BLaER1 treated with 17β-estradiol and CSF1 and Interleukin-3, amounts not matched to agents 10 nM and 100 nM (cell line): ENCODE measurements at regions not wholly inside any gene's neighbourhood (a gene's known extent, or its start where the extent isn't known, plus 50 kb on each side); places are given as distances from the start of the nearest gene placed in this dataset.

Experiments
- H3K27ac ChIP-seq, 11 experiments: shearing (Covaris generic); formaldehyde crosslinking; 2 replicates each; pipeline ENCODE4 v1.8.1; 2022
- H3K27me3 ChIP-seq, 11 experiments: shearing (Covaris generic); formaldehyde crosslinking; 2 replicates each; pipeline ENCODE4 v1.8.1; 2022
- H3K36me3 ChIP-seq, 11 experiments: shearing (Covaris generic); formaldehyde crosslinking; 2 replicates each; pipeline ENCODE4 v1.8.1; 2022
- H3K4me1 ChIP-seq, 10 experiments: shearing (Covaris generic); formaldehyde crosslinking; 2 replicates each; pipeline ENCODE4 v1.8.1; 2022
- H3K4me2 ChIP-seq, 11 experiments: shearing (Covaris generic); formaldehyde crosslinking; 2 replicates each; pipeline ENCODE4 v1.8.1; 2022
- H3K4me3 ChIP-seq, 10 experiments: shearing (Covaris generic); formaldehyde crosslinking; 2 replicates each; pipeline ENCODE4 v1.8.1; 2022
- H3K9ac ChIP-seq, 11 experiments: shearing (Covaris generic); formaldehyde crosslinking; 2 replicates each; pipeline ENCODE4 v1.8.1; 2022
- H3K9me3 ChIP-seq, 11 experiments: shearing (Covaris generic); formaldehyde crosslinking; replicated peaks in 1 of 11; 2 replicates each; pipeline ENCODE4 v1.8.1; 2022
- H4K20me1 ChIP-seq, 11 experiments: shearing (Covaris generic); formaldehyde crosslinking; 2 replicates each; pipeline ENCODE4 v1.8.1; 2022
- Cebpa-rat ChIP-seq, 11 experiments: shearing (Covaris generic); IDR thresholded peaks; 2 replicates each; pipeline ENCODE4 v1.8.1; 2022

- Histone ChIP-seq H3K4me2 (no peak overlapping the region), H3K9me3 (peaks cover 0 to 23% (median 5%) of the 10 kb centered on the region in 11 experiments; a peak in 13 of 22 replicates), H4K20me1 (no peaks in the 10 kb centered on the region), H3K9ac (no peak overlapping the region), H3K27ac (no peak overlapping the region), H3K4me1 (peaks cover 0 to 7% (median 0%) of the 10 kb centered on the region in 10 experiments; a peak in 1 of 20 replicates), H3K27me3 (no peaks in the 10 kb centered on the region), H3K4me3 (no peak overlapping the region), H3K36me3 (no peaks in the 10 kb centered on the region)
- TF ChIP-seq Cebpa-rat (IDR thresholded peaks at IDR 0.05) = no peak
Measured at GRCh38 chr12:65612440-65612839, 211.8 kb upstream of the HMGA2 start.

- Histone ChIP-seq H3K9me3 (peaks cover 0 to 17% (median 0%) of the 10 kb centered on the region in 11 experiments; a peak in 5 of 22 replicates), H3K4me2 (no peak overlapping the region), H3K27ac (no peak overlapping the region), H4K20me1 (no peaks in the 10 kb centered on the region), H3K4me1 (peaks cover 0 to 7% (median 1%) of the 10 kb centered on the region in 10 experiments; a peak in 6 of 20 replicates), H3K27me3 (no peaks in the 10 kb centered on the region), H3K4me3 (no peak overlapping the region), H3K36me3 (no peaks in the 10 kb centered on the region), H3K9ac (no peak overlapping the region)
- no peak for TF ChIP-seq Cebpa-rat (IDR thresholded peaks at IDR 0.05)
Measured at GRCh38 chr12:65613692-65614091, 210.6 kb upstream of the HMGA2 start.

- no peak overlapping the region for H3K9ac ChIP-seq
- H3K27ac ChIP-seq = no peak overlapping the region
- no peak overlapping the region for H3K4me3 ChIP-seq
Measured at GRCh38 chr12:65614259-65614889, 209.9 kb upstream of the HMGA2 start.

GRCh38 chr12:65615118-65615517 lies 209.2 kb upstream of the HMGA2 start:
- Histone ChIP-seq H4K20me1 (no peaks in the 10 kb centered on the region), H3K27me3 (no peaks in the 10 kb centered on the region), H3K9ac (no peak overlapping the region), H3K4me3 (no peak overlapping the region), H3K4me2 (no peak overlapping the region), H3K27ac (no peak overlapping the region), H3K36me3 (no peaks in the 10 kb centered on the region), H3K4me1 (peaks cover 0 to 8% (median 5%) of the 10 kb centered on the region in 10 experiments; a peak in 6 of 20 replicates), H3K9me3 (peaks cover 0 to 17% (median 0%) of the 10 kb centered on the region in 11 experiments; a peak in 4 of 22 replicates)
- no peak for TF ChIP-seq Cebpa-rat (IDR thresholded peaks at IDR 0.05)

More at GRCh38 chr12:65614259-65614889, 209.9 kb upstream of the HMGA2 start:
- Histone ChIP-seq H4K20me1 (no peaks in the 10 kb centered on the region), H3K4me1 (peaks cover 0 to 8% (median 5%) of the 10 kb centered on the region in 10 experiments; a peak in 6 of 20 replicates), H3K4me2 (no peak overlapping the region), H3K36me3 (no peaks in the 10 kb centered on the region), H3K27me3 (no peaks in the 10 kb centered on the region), H3K9me3 (peaks cover 0 to 17% (median 0%) of the 10 kb centered on the region in 11 experiments; a peak in 4 of 22 replicates)
- no peak for TF ChIP-seq Cebpa-rat (IDR thresholded peaks at IDR 0.05)

GRCh38 chr12:65616022-65616421 lies 208.3 kb upstream of the HMGA2 start:
- Histone ChIP-seq H3K27me3 (no peaks in the 10 kb centered on the region), H3K27ac (no peak overlapping the region), H3K4me2 (no peak overlapping the region), H4K20me1 (no peaks in the 10 kb centered on the region), H3K9ac (no peak overlapping the region), H3K9me3 (peaks cover 0 to 17% (median 0%) of the 10 kb centered on the region in 11 experiments; a peak in 4 of 22 replicates), H3K4me1 (peaks cover 0 to 8% (median 5%) of the 10 kb centered on the region in 10 experiments; a peak in 6 of 20 replicates), H3K4me3 (no peak overlapping the region), H3K36me3 (no peaks in the 10 kb centered on the region)
- no peak for TF ChIP-seq Cebpa-rat (IDR thresholded peaks at IDR 0.05)

- H3K36me3 ChIP-seq = no peaks in the 10 kb centered on the region
- H3K4me1 ChIP-seq = peaks cover 0 to 8% (median 5%) of the 10 kb centered on the region in 10 experiments; a peak in 6 of 20 replicates
- no peak for TF ChIP-seq Cebpa-rat (IDR thresholded peaks at IDR 0.05)
- peaks cover 0 to 17% (median 0%) of the 10 kb centered on the region in 11 experiments; a peak in 4 of 22 replicates for H3K9me3 ChIP-seq
- H3K4me3 ChIP-seq = no peak overlapping the region
- peak overlapping the region in 7 of 11 experiments; percentile 3 to 30 (median 15); a peak in 6 of 22 replicates for H3K4me2 ChIP-seq
- no peak overlapping the region for H3K27ac ChIP-seq
- H3K9ac ChIP-seq = no peak overlapping the region
- no peaks in the 10 kb centered on the region for H4K20me1 ChIP-seq
- no peaks in the 10 kb centered on the region for H3K27me3 ChIP-seq
Measured at GRCh38 chr12:65618588-65618987, 205.7 kb upstream of the HMGA2 start.

- H3K4me3 ChIP-seq = no peak overlapping the region
- peaks cover 0 to 15% (median 0%) of the 10 kb centered on the region in 11 experiments; a peak in 4 of 22 replicates for H3K9me3 ChIP-seq
- TF ChIP-seq Cebpa-rat (IDR thresholded peaks at IDR 0.05) = no peak
- H3K9ac ChIP-seq = no peak overlapping the region
- H3K4me2 ChIP-seq = peak overlapping the region in 7 of 11 experiments; percentile 3 to 30 (median 15); a peak in 6 of 22 replicates
- H3K36me3 ChIP-seq = no peaks in the 10 kb centered on the region
- H3K27ac ChIP-seq = no peak overlapping the region
- H3K4me1 ChIP-seq = peaks cover 0 to 8% (median 5%) of the 10 kb centered on the region in 10 experiments; a peak in 6 of 20 replicates
- H3K27me3 ChIP-seq = no peaks in the 10 kb centered on the region
- no peaks in the 10 kb centered on the region for H4K20me1 ChIP-seq
Measured at GRCh38 chr12:65619018-65619417, 205.3 kb upstream of the HMGA2 start.

GRCh38 chr12:65620046-65620445 lies 204.2 kb upstream of the HMGA2 start:
- Histone ChIP-seq H3K27ac (no peak overlapping the region), H3K4me1 (peaks cover 0 to 8% (median 5%) of the 10 kb centered on the region in 10 experiments; a peak in 5 of 20 replicates), H3K4me3 (no peak overlapping the region), H4K20me1 (no peaks in the 10 kb centered on the region), H3K36me3 (no peaks in the 10 kb centered on the region), H3K27me3 (no peaks in the 10 kb centered on the region), H3K9me3 (peaks cover 0 to 6% (median 0%) of the 10 kb centered on the region in 11 experiments; a peak in 3 of 22 replicates), H3K9ac (no peak overlapping the region), H3K4me2 (no peak overlapping the region)
- TF ChIP-seq Cebpa-rat (IDR thresholded peaks at IDR 0.05) = no peak

- Histone ChIP-seq H3K9me3 (no peaks in the 10 kb centered on the region), H3K36me3 (no peaks in the 10 kb centered on the region), H3K9ac (no peak overlapping the region), H3K4me2 (no peak overlapping the region), H3K27ac (no peak overlapping the region), H3K4me3 (no peak overlapping the region), H4K20me1 (no peaks in the 10 kb centered on the region), H3K4me1 (peaks cover 0 to 8% (median 5%) of the 10 kb centered on the region in 10 experiments; a peak in 5 of 20 replicates), H3K27me3 (no peaks in the 10 kb centered on the region)
- no peak for TF ChIP-seq Cebpa-rat (IDR thresholded peaks at IDR 0.05)
Measured at GRCh38 chr12:65622056-65622455, 202.2 kb upstream of the HMGA2 start.
